ENCODE measurements at regions not wholly inside any gene's neighbourhood (a gene's known extent, or its start where the extent isn't known, plus 50 kb on each side); places are given as distances from the start of the nearest gene placed in this dataset.

DNA sequence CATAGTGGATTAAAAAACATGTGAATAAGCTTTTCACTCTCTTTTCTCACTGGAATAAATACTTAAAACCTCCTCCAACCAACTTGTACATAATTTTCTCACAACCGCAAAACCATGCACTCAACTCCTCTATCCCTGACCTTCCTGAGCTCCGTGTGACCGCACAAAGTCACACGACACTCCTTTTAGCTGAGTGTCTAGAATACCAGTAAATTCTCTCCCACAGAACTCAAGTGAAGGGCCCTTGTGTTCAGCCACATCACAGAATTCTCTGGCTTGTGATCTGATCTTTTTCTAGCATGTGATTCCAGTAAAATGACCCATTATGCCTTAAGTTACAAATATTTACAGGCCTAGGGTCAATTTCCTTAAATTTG, 91.2 kb upstream of the ARL4C start:
- no peak for TF ChIP-seq TAF1 (IDR thresholded peaks at IDR 0.05; ENCODE audit: low read depth, low read length)
- TF ChIP-seq POLR2A (IDR thresholded peaks at IDR 0.05; ENCODE audit: low read depth, low read length) = no peak
- no peak for TF ChIP-seq POLR2AphosphoS5 (IDR thresholded peaks at IDR 0.05; ENCODE audit: low read depth, low read length)
- no peak for TF ChIP-seq SPI1 (IDR thresholded peaks at IDR 0.05; ENCODE audit: low read depth, low read length)
- no peak for TF ChIP-seq POU2F2 (IDR thresholded peaks at IDR 0.05; ENCODE audit: low read depth, low read length)

Data from GM12891 (cell line).